GM21526 (cell line): ENCODE measurements at regions not wholly inside any gene's neighbourhood (a gene's known extent, or its start where the extent isn't known, plus 50 kb on each side); places are given as distances from the start of the nearest gene placed in this dataset.
A peak's percentile ranks its signal among the peaks of the same experiment; 100 is the strongest.

Source experiments
- ATAC-seq: cut with Tn5 transposase; IDR thresholded peaks from one replicate; pipeline ENCODE4 v1.9.1; 2021; ENCODE audit warnings: moderate library complexity; ENCODE audit not compliant: unreplicated experiment, low FRiP score

DNA sequence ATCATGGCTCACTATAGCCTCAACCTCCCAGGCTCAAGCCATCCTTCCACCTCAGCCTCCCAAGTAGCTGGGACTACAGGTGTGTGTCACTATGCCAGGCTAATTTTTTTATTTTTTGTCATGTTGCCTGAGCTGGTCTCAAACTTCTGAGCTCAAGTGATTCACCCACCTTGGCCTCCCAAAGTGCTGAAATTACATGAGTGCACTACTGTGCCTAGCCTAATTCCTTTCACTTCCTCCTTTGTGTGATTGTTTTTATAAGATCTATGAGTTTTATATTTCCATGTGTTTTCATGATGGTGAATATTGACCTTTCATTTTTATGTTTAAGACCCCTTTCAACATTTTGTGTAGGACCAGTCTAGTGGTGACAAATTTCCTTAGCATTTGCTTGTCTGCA, 55.2 kb upstream of the IL12B start:
- ATAC-seq, result no peak

DNA sequence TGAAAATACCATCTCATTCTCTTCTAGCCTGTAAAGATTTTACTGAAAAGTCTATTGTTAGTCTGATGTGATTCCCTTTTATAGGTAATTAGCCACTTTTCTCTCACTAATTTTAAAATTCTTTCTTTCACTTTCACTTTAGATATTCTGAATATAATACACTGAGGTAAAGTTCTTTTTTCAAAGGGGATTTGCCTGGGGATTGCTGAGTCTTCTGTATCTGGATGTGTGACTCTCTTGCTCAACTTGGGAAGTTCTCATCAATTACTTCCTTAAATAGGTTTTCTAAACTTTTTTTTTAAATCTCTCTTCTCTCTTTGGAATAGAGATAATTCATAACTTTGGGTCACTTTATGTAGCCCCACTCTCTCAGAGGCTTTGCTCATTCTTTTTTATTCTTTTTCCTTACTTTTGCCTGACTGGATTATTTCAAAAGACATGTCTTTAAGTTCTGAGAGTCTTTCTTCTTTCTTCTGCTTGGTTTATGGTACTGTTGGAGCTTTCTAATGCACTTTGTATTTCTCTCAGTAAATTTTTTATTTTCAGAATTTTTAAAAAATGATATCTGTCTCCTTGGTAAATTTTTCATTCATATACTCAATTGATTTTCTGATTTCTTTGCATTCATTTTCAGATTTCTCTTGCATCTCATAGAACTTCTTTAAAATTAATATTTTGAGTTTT, 55.9 kb upstream of the IL12B start:
- no peak for ATAC-seq

DNA sequence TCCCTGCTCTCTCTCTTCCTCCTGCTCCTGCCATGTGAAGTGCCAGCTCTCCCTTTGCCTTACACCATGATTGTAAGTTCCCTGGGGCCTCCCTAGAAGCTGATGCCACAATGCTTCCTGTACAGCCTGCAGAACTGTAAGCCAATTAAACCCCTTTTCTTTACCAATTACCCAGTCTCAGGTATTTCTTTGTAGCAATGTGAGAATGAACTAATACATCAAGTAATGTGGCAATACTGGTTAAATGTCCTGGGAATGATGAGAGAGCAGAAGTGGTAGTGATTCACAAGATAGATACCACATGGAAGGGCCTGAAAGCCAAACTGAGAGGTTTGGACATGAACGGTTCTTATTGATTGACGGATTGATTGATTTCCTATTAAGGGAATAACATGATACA, 62.6 kb upstream of the IL12B start:
- no peak for ATAC-seq

DNA sequence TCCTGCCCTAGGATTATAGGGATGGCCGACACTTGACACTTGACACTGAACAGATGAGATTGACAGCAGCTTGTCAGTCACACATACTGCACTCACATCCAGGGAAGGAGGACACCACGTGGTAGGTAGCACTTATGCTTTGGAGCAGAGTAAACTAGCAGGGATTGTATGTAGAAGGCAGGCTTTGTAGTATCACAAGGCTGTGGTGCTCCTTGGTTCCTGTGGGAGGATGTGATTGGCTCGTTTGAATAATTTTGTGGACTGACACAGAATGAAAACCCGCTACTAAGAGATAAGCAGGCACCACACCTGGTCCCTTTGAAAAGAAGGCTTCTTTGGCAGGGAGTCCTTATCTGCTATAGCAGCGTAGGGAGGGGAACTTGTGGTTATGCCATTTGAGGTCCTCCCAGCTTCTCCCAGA, 63.6 kb upstream of the IL12B start:
- ATAC-seq, result no peak

DNA sequence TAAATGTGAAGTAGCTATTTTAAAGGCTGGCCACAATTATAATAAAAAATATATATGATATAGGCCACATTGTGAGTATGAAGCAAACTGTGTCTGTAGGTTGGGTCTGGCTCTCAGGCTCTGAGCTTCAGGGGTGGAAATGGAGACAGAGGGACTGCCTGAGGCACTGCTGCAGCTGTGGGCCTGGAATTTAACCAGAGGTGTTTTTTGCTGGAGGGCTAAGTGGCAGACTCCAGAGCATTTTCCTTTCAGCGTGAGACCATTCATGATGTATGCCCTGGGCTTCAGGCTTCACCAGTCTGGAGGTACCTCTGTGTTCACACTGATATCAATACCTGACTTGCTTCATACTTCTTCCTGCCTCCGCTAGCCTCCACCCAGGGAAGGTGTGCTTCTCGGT, 64.9 kb upstream of the IL12B start:
- no peak for ATAC-seq

DNA sequence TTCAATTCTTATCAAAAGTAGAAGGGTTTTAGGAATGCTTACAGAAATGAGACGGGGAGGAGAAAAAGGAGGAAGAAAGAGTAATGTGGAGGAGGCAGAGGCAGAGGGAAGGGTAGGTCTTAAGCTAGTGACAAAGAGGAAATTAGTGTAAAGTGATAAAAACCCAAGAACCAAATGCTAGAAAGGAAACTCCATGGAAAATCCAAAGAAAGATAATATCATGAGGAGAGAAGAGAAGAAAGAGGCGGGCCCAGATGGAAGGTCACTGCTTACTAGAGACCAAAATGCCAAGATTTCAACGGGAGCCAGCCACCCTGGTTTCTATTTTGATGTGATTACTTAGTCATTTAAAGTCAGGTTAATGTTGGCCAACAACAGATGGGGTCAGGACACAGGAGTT, 68.6 kb upstream of the IL12B start:
- no peak for ATAC-seq

DNA sequence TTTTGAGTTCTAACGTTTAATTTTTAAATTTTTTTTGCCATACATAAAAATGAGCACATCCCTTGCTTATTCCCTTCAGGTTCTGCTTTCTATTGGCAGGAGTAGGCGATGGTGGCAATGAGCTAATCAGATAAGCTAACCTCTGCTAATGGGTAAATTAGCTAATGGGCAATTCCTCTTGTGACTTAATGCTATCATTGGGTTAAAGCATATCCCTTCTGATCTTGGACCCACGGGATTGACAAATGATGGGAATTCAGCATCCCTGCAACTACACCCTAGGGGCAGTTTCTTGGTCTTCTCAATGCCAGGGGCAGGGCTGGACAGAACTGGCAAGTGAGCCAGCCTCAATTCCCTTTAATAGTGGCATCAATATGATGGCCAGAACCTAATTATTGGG, 70.2 kb upstream of the IL12B start:
- no peak for ATAC-seq

DNA sequence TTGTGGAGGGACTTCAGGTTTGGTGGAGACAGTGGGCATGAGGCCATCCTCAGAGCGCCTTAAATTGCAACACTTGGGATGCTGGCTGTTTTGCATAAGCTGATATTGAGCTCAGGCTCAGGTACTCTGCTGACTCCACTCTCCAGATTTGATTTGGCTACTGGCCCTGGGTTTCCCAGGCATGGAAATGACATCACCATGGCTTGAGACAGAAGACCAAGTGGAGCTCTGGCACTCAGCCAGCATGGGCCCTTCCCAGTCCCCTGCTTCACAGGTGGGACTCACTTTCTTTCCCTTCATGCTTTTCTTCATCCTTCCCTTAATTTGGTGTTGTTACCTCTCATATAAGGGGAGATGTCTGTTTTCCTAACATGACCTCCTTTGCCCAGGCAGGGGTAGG, 72.0 kb upstream of the IL12B start:
- ATAC-seq, result no peak

DNA sequence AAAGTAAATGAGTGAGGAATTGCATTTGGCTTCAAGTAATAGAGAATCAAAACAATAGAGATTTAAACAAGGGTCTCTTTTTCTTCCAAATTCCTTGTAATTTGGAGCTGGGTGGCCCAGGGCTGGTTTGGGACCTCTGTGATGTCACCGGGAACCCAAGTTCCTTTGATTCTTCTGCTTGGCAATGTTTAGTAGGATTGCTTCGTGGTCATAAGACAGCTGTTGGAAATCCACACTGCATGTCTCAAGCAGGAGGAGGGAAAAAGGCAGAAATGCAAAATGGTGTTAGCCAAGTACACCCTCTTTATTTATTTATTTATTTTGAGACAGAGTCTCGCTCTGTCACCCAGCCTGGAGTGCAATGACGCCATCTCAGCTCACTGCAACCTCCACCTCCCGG, 72.6 kb upstream of the IL12B start:
- ATAC-seq, result no peak

DNA sequence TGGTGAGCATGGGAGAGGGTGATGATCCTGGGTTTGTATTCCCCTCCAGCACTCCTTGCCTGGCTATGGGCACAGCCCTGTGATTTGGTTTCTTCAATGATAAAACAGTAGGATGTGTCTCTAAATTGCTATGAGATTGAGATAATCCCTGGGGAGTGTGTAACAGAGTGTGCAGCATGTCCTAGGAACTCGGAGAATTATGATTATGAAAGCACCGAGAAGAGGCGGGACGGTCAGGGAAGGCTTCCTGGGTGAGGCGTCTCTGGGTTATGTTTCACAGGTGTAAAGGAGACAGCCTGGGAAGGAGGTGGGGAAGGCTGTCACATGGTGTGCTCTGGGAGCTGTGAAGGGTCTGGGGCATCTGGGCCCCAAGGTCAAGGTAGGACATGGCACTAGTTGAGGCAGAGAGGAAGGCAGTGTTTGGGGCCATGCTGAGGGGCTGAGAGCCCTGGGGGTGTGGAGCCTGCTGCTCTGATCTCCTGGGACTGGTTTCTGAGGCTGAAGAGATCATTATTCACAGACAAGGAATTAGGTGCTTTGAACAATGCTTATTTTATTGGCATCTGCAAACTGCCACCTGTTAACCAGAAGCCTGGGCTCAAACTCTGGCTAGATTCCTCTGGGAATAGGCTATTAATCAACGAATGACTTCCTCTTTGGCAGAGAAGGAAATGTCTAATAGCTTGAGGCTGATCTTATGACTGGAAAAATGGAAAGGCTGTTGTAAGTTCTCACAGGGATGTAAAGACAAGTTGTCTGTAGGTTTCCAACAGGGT, 73.8 kb upstream of the IL12B start:
- ATAC-seq, result no peak

DNA sequence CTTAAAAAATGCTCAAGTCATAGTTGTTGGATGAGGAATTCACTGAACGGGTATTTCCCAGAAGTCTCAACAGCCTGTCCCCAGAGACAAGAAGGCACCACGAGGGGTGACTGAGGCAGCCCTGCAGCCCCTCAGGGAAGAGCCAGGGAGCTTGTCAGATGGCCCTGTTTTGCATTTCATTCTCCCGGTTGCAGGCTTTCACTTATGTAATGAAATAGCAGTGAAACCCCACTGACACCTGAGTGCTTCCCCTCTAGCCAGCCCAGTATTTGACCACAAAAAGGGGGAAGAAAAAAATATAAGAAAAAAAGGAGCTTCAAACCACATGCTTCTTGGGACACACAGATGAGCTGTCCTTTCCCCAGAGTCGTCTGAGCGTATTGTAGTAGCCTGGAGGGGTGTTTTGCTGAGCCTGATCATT, 75.3 kb upstream of the IL12B start:
- peak; percentile 41 for ATAC-seq

DNA sequence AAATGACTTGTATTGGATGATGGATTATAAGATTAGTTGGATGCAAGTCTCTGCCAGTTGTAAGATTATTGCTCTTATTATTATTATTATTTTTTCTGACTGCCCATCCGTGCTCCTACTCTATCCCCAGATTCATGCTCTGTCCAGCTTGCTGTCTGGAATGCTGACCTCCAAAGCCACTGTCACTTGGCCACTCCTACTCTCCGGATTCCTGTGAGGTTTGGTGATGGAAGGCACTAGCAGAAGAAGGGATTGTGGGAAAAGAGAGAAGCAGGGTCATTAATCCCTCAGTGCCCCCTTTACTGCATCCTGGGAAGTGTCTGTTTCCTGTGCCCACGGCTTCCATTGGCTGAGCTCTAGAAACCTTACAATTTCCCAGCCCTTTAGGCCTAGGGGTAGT, 76.3 kb upstream of the IL12B start:
- ATAC-seq, result no peak

DNA sequence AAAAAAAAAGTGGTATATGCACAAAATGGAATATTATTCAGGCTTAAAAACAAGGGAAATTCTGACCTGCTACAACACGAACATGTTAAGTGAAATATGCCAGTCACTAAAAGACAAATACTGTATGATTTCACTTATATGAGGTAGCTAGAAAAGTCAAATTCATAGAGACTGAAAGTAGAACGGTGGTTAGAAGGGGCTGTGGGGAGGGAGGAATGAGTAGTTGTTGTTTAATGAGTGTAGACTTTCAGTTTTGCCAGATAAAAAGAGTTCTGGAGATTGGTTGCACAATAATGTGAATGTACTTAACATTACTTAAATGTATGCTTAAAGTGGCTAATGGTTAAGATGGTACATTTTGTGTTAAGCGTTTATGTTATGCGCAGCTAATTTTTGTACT, 79.5 kb upstream of the IL12B start:
- ATAC-seq, result peak; percentile 60

DNA sequence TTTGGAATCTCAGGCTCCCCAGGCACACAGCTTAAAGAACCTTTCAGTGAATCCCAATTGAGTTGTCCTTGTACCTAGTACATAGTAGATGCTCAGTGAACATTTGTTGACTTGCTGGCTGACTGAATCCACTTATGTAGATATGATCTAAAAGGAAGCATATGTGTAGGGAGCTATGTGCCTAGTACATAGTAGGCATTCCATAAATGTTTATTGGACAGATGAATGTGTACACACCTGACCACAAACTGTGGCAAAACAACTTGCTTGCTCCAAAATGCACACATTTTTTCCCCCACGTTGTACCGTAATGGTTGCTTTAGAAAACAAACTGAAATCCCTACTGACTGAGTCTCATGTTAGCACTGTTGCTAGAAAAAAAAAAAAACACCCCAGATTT, 80.2 kb upstream of the IL12B start:
- ATAC-seq, result no peak

DNA sequence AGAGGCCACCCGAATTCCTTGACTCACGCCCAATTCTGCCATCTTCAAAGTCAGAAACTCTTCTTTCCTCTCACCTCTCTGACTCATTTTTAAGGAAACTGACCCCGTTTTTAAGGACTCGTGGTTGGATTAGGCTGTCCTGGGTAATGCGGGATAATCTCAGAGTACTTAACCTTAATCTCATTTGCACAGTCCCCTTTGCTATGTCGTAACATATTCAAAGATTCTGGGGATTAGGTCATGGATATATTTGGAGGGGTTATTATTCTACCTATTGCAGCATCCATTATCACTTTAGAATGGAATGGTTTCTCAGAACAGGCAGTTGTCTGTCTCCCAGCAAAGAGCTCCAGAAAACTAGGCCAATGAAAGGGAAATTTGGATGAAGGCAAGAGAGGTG, 80.8 kb upstream of the IL12B start:
- ATAC-seq, result no peak

DNA sequence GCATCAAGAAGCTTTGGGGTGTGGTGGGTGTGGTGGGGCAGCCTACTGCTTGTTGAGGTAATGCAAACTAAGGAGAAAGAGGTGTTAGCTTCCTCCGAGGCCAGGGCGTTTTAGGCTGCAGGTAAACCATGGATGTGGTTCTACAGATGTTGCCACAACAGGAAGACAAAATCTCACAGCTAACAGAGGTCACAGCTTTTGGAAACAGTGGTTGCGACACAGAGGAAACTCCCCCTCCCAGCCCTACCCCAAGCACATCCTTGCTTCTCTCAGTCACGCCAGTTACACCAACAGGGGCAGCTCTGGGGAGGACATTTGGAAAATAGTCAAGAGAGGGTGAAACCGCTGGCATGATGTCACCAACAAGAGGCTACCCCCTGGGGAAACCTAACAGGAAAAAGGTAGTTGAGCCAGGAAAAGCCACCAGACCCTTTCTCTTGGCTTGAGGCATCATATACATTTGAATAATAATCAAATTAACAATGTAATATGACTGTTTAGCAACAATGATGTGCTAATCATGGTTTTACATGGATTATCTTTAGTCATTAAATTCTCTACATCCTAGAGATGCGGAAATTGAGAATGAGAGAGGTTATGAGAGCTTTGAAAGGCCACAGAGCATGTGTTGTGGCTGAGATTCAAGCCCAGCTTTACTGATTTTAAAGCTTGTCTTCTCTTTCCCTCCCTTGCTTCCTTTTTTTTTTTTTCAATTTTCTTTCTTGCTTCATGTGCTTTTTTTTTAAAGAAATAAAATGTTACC, 82.2 kb upstream of the IL12B start:
- ATAC-seq, result no peak

DNA sequence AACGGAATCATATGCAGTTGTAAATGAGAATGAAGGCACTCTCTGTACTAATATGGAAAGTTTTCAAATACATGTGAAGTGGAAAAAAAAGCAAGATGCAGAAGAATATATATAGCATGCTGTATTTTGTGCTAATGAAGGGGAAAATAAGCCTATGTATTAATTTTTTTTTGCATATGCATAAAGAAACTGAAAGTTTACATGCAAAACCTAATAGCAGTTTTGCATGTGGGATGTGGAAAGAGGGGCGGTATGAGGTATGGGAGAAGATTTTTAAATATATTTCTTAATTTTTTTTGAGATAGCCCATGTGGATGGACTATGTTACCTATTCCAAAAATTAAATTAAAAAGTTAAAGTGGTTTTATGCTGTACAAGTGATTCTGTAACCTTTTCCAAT, 83.7 kb upstream of the IL12B start:
- no peak for ATAC-seq

DNA sequence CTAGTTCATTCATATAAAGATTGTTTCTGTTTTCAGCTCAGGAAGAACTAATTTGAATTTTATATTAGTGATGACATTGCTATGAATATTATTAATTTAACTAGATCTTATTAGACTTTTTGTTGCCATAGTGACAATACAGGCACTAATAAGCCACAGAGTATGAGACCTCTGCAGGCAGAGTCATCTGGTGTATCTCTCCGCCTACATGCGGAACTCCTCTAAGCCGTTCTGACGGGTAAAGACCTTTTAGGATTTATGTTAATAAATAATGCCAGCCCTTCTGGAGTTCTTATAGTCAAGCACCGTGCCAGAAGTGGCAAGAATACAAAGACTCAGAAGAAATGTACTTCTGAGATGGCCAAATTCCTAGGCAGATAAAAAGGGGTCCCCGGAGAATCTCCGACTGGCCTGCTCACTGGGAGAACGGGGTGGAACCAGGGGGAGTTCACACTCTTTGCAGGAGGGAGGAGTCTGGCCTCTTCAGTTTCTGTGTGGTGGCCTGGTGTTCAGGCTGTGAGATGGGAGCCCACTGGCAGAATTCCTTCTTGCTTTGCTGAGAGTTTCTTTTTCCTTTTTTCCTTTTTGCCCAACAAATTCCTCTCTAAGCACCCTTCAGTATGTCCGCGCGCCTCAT, 85.1 kb upstream of the IL12B start:
- no peak for ATAC-seq

DNA sequence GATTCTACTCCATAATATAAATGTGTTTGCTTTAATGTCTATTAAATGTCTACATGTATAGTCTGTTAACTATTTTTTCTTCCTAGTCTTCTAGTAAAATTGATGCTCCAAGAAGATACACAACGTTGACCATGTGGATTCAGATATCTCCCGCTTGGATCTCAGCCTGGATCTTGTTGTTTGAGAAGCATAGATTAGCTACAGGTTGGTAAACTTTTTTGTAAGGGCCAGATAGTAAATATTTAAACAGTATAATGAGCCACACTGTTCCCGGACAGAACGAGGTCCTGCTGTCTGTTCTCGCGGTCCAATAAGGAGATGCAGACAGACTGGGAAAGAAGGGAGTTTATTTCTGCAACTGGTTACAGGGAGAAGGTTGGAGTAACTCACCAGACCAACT, 86.2 kb upstream of the IL12B start:
- ATAC-seq, result no peak

DNA sequence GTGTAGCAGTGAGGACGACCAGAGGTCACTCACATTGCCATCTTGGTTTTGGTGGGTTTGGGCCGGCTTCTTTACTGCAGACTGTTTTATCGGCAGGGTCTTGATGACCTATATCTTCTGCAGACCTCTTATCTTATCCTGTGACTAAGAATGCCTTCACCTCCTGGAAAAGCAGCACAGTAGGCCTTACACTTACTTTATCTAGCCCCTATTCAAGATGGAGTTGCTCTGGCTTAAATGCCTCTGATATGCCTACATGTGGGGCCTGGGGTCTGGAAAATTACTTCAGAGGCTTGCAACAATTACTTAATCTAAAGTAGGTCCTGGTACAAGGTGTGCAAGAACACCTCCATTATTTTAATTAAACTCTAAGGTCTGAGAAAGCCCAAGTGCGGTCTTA, 86.9 kb upstream of the IL12B start:
- ATAC-seq, result no peak

DNA sequence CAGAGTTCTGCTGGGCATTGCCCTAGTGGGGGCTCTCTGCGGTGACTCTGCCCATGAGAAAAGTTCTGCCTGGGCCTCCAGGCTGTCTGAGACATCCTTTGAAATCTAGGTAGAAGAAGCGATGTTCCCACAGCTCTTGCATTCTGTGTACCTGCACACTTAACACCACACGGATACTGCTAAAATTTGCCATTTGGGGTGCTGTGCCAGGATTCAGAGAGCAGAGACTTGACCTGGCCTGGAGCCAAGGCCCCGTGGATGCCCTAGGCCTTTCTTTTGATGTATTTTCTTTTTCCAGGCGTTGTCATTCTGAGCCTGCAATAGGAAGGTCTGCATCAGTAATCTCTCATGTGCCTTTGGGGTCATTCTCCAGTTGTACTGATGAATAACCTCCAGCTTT, 89.3 kb upstream of the IL12B start:
- no peak for ATAC-seq
